ENCODE measurements at regions not wholly inside any gene's neighbourhood (a gene's known extent, or its start where the extent isn't known, plus 50 kb on each side); places are given as distances from the start of the nearest gene placed in this dataset.

GRCh38 chr5:100646011-100646410 lies 110.8 kb downstream of the FAM174A start:
- no peak overlapping the region for H3K4me2 ChIP-seq (ENCODE audit: insufficient read depth in 1 of 2, low read depth in 2 of 2, low read length in 2 of 2)
- ChIA-PET CTCF (ENCODE audit: partially characterized antibody) (interaction anchor here (1.3 kb wide), 1 partner anchor 52 kb away, joined by 4 read pairs; no protein-coding TSS in a partner anchor), POLR2A (ENCODE audit: partially characterized antibody) (no interaction called here)
- H3K4ac ChIP-seq (replicated peaks; ENCODE audit: insufficient read length, low read depth, low read length) = no peak overlapping the region
- H3K79me2 ChIP-seq (ENCODE audit: control insufficient read depth in 1 of 2, insufficient read depth in 2 of 2, low read length in 2 of 2) = no peaks in the 10 kb centered on the region
- 88% methylated on average over 3 of the region's 3 CpGs; no CpG with 5 or more reads in 1 of the 2 experiments for WGBS, 2 experiments (ENCODE audit: extremely low coverage in 1 of 2, insufficient coverage in 1 of 2, insufficient read length in 1 of 2, insufficient replicate concordance in 2 of 2, low coverage in 1 of 2, low lambda C conversion rate in 2 of 2, missing lambda C conversion rate in 1 of 2)
- no peak overlapping the region for H4K91ac ChIP-seq (replicated peaks; ENCODE audit: insufficient read length, low read length)
- H3K23ac ChIP-seq (ENCODE audit: insufficient read length) = no peak overlapping the region
- H2BK120ac ChIP-seq (replicated peaks; ENCODE audit: low read depth, low read length) = no peak overlapping the region
- H4K8ac ChIP-seq (ENCODE audit: extremely low read depth, insufficient read depth, low read length) = no peak overlapping the region
- DNase-seq (ENCODE audit: low read depth in 1 of 2, low spot score in 2 of 2) = no peak
- H3K4me1 ChIP-seq (replicated peaks in 1 of 4; ENCODE audit: control insufficient read depth in 3 of 4, insufficient read depth in 4 of 4, low read length in 3 of 4) = peaks cover 0 to 5% (median 3%) of the 10 kb centered on the region in 4 experiments; a peak in 3 of 7 replicates
- H2AFZ ChIP-seq (ENCODE audit: low read length) = peak overlapping the region; percentile 76
- no peak overlapping the region for H2BK5ac ChIP-seq (ENCODE audit: low read depth, low read length)
- no peak overlapping the region for H3K14ac ChIP-seq (ENCODE audit: insufficient read length)
- no peaks in the 10 kb centered on the region for H3K79me1 ChIP-seq (ENCODE audit: low read depth, low read length)
- no peak overlapping the region for H2AK5ac ChIP-seq (ENCODE audit: low read depth, low read length)
- H3K9ac ChIP-seq (replicated peaks in 1 of 4; ENCODE audit: extremely low read depth in 1 of 4, low read depth in 3 of 4, low read length in 3 of 4) = no peak overlapping the region
- no peak overlapping the region for H2BK12ac ChIP-seq (ENCODE audit: low read depth, low read length)
- H4K5ac ChIP-seq (ENCODE audit: insufficient read length, low read depth, low read length) = no peak overlapping the region
- H3K56ac ChIP-seq (replicated peaks; ENCODE audit: insufficient read length, low read depth, low read length) = no peak overlapping the region
- H3K27me3 ChIP-seq (replicated peaks in 1 of 4; ENCODE audit: control insufficient read depth in 3 of 4, extremely low read depth in 1 of 4, insufficient read depth in 3 of 4, low read length in 3 of 4) = no peaks in the 10 kb centered on the region
- H3K18ac ChIP-seq (ENCODE audit: extremely low read depth, low read length) = no peak overlapping the region
- H2BK20ac ChIP-seq (ENCODE audit: low read length) = no peak overlapping the region
- H3K23me2 ChIP-seq (ENCODE audit: low read depth, low read length) = no peaks in the 10 kb centered on the region
- FAIRE-seq = no peak
- H3K4me3 ChIP-seq (ENCODE audit: extremely low read depth in 1 of 4, insufficient read depth in 2 of 4, low read depth in 3 of 4, low read length in 4 of 4) = no peak overlapping the region
- no peak overlapping the region for H2BK15ac ChIP-seq (ENCODE audit: low read length)
- no peaks in the 10 kb centered on the region for H3K9me3 ChIP-seq (ENCODE audit: insufficient read depth in 2 of 2, low read depth in 1 of 2, low read length in 1 of 2)
- no peaks in the 10 kb centered on the region for H3K36me3 ChIP-seq (ENCODE audit: control insufficient read depth in 2 of 4, insufficient read depth in 4 of 4, low read length in 3 of 4)
- H4K20me1 ChIP-seq (replicated peaks in 1 of 2; ENCODE audit: control insufficient read depth in 1 of 2, insufficient read depth in 2 of 2, low read length in 2 of 2) = no peaks in the 10 kb centered on the region
- no peak overlapping the region for H3K27ac ChIP-seq (ENCODE audit: low read depth, low read length)
- TF ChIP-seq JUN (IDR thresholded peaks at IDR 0.05; ENCODE audit: low read depth, low read length) (no peak), TBP (IDR thresholded peaks at IDR 0.05; ENCODE audit: low read depth, low read length) (no peak), ATF3 (IDR thresholded peaks at IDR 0.05; ENCODE audit: insufficient read depth, low read depth, low read length) (no peak), HDAC2 (IDR thresholded peaks at IDR 0.05; ENCODE audit: borderline replicate concordance in 1 of 2, low read depth in 2 of 2, low read length in 2 of 2) (no peak), SRF (IDR thresholded peaks at IDR 0.05; ENCODE audit: low read depth, low read length) (no peak), SIRT6 (IDR thresholded peaks at IDR 0.05; ENCODE audit: low read length) (no peak), ASH2L (IDR thresholded peaks at IDR 0.05; ENCODE audit: low read length) (no peak), KDM1A (IDR thresholded peaks at IDR 0.05; ENCODE audit: borderline replicate concordance, low read length) (no peak), SIX5 (IDR thresholded peaks at IDR 0.05; ENCODE audit: low read depth, low read length) (no peak), MAX (IDR thresholded peaks at IDR 0.05) (no peak), ATF2 (IDR thresholded peaks at IDR 0.05; ENCODE audit: low read length) (no peak), POLR2AphosphoS5 (IDR thresholded peaks at IDR 0.05; ENCODE audit: low read depth, low read length) (no peak), CHD1 (IDR thresholded peaks at IDR 0.05; ENCODE audit: low read depth, low read length) (no peak)

All from H1 (cell line).